ENCODE measurements at regions not wholly inside any gene's neighbourhood (a gene's known extent, or its start where the extent isn't known, plus 50 kb on each side); places are given as distances from the start of the nearest gene placed in this dataset.

GRCh38 chr14:48586099-48586498 lies 910.7 kb upstream of the MDGA2 start:
- TF ChIP-seq POLR2A (IDR thresholded peaks at IDR 0.05): no peak
- TF ChIP-seq CTCF (IDR thresholded peaks at IDR 0.05): no peak
